ENCODE measurements at regions not wholly inside any gene's neighbourhood (a gene's known extent, or its start where the extent isn't known, plus 50 kb on each side); places are given as distances from the start of the nearest gene placed in this dataset.

GRCh38 chr4:25528391-25528790 is 127.3 kb upstream of the SLC34A2 start:
- no peak for DNase-seq (ENCODE audit: low spot score)

GRCh38 chr4:25531272-25531671 is 124.4 kb upstream of the SLC34A2 start:
- DNase-seq (ENCODE audit: low spot score): no peak

DNA sequence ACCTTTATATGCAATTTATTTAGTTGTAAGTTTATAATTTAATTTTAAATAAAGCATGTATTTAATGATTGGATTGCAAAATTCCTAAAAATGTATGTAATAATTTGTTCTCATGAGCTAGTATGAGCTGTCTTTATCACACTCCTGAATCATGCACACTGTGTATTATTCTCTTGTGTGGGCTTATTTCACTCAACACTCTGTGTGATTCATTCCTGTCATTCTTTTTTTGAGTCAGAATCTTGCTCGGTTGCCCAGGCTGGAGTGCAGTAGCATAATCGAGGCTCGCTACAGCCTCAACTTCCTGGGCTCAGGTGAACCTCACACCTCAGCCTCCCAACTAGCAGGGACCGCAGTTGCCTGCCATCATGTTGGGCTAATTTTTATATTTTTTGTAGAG is 123.1 kb upstream of the SLC34A2 start:
- DNase-seq (ENCODE audit: low spot score): no peak

DNA sequence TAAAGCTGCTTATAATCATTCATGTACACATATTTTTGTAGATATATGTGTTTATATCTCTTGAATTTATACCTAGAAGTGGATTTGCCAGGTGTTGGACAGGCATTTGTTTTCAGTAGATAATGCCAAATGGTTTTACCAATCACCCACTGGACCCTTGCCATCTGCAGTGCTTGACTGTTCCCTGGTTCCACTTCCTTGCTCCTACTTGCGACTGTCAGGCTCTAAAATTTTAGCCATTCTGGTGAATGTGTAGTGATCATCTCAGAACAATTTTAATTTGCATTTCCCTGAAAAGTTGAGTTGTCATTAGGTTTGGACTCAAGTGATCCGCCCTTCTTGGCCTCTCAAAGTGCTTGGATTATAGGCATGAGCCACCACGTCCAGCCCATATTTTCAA is 122.4 kb upstream of the SLC34A2 start:
- no peak for DNase-seq (ENCODE audit: low spot score)

GRCh38 chr4:25535278-25535677 is 120.4 kb upstream of the SLC34A2 start:
- no peak for DNase-seq (ENCODE audit: low spot score)

- no peak for DNase-seq (ENCODE audit: low spot score)
Observed at GRCh38 chr4:25535701-25536473, 119.8 kb upstream of the SLC34A2 start.

DNA sequence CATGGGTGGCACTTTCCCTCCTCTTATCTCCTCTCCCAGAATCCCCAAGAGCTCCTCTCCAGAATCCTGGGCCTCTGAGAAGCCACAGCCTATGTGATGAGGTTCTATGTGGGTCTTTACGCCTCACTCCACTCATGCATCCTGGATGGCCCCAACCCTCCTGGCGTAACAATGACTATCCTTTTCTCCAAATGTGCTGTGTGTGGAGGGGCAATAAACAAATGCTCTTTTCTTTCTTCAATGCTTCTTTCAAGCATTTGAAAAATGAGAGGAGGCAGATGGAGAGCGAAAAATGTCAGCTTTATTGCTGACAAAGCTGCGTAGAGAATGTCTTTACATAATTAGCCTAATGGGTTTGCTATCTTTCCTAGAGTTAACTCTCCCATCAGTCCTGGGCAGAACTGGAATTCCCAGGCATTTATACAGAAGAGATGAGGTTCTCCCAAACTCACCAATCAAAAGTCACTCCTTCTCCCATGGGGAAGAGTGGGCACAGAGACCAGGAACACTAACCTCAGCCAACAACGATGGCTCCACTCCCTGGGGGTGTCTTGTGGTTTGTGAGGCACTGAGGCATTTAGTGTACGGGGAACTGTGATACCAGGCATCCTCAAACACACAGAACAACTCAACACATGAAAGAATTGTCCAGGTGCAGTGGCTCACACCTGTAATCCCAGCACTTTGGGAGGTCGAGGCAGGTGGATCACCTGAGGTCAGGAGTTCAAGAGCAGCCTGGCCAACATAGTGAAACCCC is 118.9 kb upstream of the SLC34A2 start:
- DNase-seq (ENCODE audit: low spot score): no peak

DNA sequence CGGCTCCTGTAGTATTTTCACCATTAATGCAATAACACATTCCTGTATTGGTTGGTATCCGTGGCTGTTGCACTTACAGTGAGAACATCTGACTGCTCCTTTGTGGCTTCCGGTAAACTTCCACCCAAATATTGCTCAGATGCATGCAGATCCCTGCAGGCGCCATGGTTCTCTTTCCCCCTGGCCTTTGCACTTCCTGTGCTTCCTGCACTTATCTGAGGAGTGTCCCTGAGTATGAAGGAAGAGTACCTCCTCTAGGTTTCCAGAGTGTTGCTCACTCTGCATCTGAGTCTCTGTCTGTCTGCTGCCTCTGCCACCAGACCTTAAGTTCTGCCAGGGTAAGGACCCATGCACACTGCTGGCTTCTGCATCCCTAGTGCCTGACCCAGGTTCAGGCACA is 117.2 kb upstream of the SLC34A2 start:
- DNase-seq (ENCODE audit: low spot score): no peak

- DNase-seq (ENCODE audit: low spot score): no peak
Observed at GRCh38 chr4:25539241-25539640, 116.4 kb upstream of the SLC34A2 start.

DNA sequence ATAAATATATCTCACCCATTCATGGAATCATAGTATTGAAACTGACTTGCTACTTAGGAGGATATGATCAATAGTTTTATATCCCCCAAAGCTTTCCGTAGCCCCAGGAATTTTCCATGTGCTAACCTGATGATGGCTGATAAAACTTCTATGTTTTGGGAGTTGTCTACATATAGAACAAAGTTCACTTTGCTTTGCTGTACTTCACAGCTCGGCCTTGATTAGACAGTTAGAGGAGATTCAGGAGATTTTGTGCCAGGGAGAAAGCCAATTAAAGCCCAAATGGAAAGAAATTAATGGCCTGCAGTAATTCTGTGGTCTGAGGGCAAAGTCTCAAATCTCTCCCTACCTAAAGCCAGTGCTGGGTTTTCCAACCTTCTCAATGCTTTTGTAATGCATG is 114.9 kb upstream of the SLC34A2 start:
- DNase-seq (ENCODE audit: low spot score): no peak

- DNase-seq (ENCODE audit: low spot score): no peak
Observed at GRCh38 chr4:25547343-25547742, 108.3 kb upstream of the SLC34A2 start.

DNA sequence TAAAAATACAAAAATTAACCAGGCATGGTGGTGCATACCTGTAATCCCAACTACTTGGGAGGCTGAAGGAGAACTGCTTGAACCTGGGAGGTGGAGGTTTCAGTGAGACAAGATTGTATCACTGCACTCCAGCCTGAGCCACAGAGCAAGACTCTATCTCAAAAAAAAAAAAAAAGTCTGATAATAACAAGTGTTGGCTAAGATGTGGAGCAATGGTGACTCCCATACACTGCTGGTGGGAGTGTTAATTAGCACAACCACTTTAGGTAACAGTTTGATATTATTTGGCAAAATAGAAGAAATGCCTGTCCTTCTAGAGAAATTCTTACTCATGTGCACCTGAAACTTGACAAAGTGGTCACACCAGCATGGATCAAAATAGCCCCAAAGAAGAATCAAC is 106.2 kb upstream of the SLC34A2 start:
- no peak for DNase-seq (ENCODE audit: low spot score)

DNA sequence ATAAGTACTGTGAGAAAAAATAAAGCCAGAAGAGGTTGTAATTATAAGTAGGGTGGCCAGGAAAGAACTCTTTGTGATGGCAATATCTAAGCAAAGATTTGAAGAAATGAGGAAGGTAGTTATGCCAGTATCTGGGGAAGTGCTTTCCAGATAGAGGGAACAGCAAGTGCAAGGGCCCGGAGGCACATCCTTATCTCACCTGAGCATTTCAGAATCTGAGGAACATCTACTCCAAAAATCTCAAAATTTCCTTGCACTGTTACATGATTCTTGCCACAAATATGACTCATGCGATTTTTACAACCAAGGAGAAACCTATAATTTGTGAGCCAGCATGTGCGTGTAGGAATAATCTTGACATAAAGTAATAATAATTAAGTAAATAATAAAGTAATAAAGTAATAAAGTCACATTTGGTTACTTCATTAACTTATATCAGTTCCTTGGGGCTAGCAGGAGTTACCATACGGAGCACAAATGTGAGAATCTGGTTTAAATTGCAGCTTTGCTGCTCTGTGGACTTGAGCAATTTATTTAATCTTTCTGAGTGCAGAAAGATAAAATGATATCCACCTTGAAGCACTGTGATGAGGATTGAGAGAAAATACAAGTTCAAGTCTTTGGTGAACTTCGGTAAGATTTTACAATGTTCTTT is 105.1 kb upstream of the SLC34A2 start:
- no peak for DNase-seq (ENCODE audit: low spot score)

DNA sequence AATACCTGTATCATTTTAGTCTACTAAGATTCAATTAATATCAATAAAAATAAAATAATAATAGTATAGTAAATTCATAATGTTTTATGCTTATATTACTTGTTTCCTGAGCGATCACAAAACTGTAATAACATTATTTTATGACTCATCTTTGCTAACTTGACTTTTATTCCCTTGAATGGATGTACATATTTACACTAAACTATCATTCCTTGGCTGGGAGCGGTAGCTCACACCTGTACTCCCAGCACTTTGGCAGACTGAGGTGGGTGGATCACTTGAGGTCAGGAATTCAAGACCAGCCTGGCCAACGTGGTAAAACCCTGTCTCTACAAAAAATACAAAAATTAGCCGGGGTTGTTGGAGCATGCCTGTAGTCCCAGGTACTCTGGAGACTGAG is 104.0 kb upstream of the SLC34A2 start:
- DNase-seq (ENCODE audit: low spot score): no peak

DNA sequence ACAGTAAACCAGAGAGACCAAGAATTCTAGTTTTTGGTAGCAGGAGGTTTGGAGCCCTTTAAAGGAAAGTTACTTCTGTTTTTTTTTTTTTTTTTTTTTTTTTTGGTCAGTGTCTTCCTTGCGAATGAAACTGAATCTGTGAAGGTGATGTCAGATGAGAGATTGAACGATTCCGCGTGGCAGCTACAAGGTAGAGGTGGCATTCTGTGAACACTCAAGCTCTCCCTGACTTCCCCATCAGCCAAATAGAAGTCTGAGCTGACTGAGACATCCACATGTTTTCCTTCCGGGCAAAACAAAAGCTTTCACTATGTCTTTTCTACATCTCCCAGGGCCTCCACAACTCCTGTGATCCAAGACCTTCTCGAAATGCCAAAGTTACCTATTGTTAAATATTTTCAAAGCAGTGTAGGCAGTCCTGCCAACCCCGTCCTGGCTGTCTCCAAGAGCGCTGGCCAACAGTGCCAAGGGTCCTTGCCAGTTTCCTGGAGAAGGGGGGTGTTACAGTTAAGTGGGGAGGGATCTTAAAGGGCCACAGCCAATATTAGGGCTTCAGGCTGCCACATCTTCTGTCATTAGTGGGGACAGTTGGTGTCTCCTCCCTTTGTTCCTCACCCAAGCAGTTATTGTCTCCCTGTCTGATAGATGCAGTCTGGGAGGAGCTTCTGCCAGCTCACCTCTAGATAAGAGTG is 102.9 kb upstream of the SLC34A2 start:
- no peak for DNase-seq (ENCODE audit: low spot score)

DNA sequence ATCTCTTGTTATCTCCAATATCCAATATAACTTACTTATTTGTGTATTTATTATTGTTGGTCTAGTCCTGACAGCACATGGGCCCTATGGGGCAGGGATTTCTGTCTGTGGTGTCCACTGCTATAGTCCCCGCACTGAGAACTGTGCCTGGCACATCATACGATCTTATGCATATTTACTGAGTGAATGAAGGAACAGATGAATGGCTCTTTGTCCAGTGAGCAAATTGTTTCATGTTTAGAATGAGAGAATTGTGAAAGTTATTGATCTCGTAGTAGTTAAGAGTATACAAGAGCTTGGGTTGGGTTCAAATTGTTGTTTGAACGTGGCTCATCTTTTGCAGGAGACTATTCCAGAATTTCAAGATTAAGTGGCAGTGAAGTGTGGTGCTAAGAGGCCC is 96.1 kb upstream of the SLC34A2 start:
- no peak for DNase-seq (ENCODE audit: low spot score)

DNA sequence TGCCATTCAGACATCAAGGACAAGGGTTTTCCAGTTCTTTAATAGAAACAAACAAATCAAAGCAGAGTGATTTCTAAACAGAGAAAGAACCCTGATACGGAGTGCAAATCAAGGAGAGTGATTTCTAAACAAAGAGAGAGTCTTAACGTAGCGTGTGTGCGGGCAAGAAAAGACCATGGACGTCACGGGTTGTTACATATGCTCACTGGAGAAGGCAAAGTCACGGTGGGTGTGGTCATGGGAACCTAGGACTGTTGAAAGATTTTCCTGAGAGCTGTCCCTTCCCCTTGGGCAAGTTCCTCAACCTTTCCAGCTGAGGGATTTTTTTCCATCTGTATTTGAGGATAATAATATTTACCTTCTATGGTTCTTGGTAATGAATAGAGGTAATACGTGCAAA is 95.0 kb upstream of the SLC34A2 start:
- DNase-seq (ENCODE audit: low spot score): no peak

DNA sequence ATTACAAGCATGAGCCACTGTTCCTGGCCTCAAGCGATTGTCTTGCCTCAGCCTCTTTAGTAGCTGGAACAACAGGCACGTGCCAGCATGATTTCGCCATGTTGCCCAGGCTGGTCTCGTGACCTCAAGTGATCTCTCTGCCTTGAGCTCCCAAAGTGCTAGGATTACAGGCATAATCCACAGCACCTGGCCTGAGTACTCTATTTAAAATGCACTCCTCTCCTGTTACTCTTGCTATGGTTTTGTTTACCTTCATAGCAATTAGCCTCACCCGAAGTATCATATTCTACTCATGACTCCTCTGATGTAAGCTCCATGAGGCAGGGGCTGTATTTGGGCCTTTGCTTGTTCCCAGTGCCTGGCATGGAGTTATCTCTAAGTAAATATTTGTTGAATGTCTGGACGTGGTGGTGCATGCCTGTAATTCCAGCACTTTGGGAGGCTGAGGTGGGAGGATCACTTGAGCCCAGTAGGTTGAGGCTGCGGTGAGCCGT is 92.5 kb upstream of the SLC34A2 start:
- DNase-seq (ENCODE audit: low spot score): no peak

GRCh38 chr4:25564836-25565235 is 90.8 kb upstream of the SLC34A2 start:
- DNase-seq (ENCODE audit: low spot score): no peak

- no peak for DNase-seq (ENCODE audit: low spot score)
Observed at GRCh38 chr4:25567253-25567652, 88.4 kb upstream of the SLC34A2 start.

- no peak for DNase-seq (ENCODE audit: low spot score)
Observed at GRCh38 chr4:25569716-25570115, 85.9 kb upstream of the SLC34A2 start.

DNA sequence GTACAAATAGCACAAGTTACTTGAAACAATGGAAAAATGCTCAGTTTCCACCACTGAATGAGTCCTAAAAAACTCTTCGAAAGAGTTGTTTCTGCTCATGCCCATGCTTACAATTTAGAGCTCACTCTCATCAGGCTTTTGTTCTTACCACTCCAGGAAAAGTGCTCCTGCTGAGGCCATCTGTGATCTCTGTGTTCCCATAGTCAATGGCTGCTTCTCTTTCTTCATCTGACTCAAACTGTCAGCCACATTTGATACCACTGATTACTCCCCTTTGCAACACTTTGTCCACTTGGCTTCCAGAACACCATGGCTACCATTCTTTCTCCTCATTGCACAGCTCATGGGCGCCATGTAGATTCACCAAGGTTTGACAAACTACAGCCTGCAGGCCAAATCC is 80.0 kb upstream of the SLC34A2 start:
- no peak for DNase-seq (ENCODE audit: low spot score)
